Activated CD4-positive, alpha-beta T cell treated with anti-CD3 and anti-CD28 coated beads for 36 hours (primary cell): ENCODE measurements at regions not wholly inside any gene's neighbourhood (a gene's known extent, or its start where the extent isn't known, plus 50 kb on each side); places are given as distances from the start of the nearest gene placed in this dataset.

Experiments used
- ATAC-seq: fragments of 200-7000 bp; cut with Tn5 transposase; one replicate; pipeline ENCODE4 v1.10.0; 2021; ENCODE audit warnings: mild to moderate bottlenecking, moderate library complexity
- CTCF ChIA-PET: fragments of 350-600 bp; sonication (Branson Sonifier 250); formaldehyde crosslinking; loops from one replicate; lab custom pipeline; 2021; ENCODE audit warnings: antibody characterized with exemption; lab: Charles Lee
- POLR2A ChIA-PET: fragments of 350-600 bp; sonication (Branson Sonifier 250); formaldehyde crosslinking; loops from one replicate; lab custom pipeline; 2021; ENCODE audit warnings: antibody characterized with exemption, inconsistent platforms; lab: Charles Lee
- DNase-seq: peaks from one replicate; pipeline ENCODE4 v3.0.0-alpha.2; 2020
- H3K27ac Mint-ChIP-seq: one replicate; pipeline ENCODE4 v1.8.0; 2021; ENCODE audit warnings: mixed read lengths
- H3K27me3 Mint-ChIP-seq: one replicate; pipeline ENCODE4 v1.8.0; 2021; ENCODE audit warnings: mixed read lengths
- H3K36me3 Mint-ChIP-seq: one replicate; pipeline ENCODE4 v1.8.0; 2021; ENCODE audit warnings: low read depth, mixed read lengths
- H3K4me1 Mint-ChIP-seq: one replicate; pipeline ENCODE4 v1.8.0; 2021; ENCODE audit warnings: mixed read lengths
- H3K4me3 Mint-ChIP-seq: one replicate; pipeline ENCODE4 v1.8.0; 2021; ENCODE audit warnings: mild to moderate bottlenecking, moderate library complexity, mixed read lengths
- H3K9me3 Mint-ChIP-seq: one replicate; pipeline ENCODE4 v1.8.0; 2021; ENCODE audit warnings: low read depth, mixed read lengths
- intact Hi-C, 2 experiments: fragments of 100-400 bp; cut with DNase I in 1 of 2; cut with micrococcal nuclease in 1 of 2; formaldehyde crosslinking; loops; one replicate each; pipeline versions ENCODE4 v1.14.2 to v1.15.1; 2022 to 2024; cut with DNase I, micrococcal nuclease

DNA sequence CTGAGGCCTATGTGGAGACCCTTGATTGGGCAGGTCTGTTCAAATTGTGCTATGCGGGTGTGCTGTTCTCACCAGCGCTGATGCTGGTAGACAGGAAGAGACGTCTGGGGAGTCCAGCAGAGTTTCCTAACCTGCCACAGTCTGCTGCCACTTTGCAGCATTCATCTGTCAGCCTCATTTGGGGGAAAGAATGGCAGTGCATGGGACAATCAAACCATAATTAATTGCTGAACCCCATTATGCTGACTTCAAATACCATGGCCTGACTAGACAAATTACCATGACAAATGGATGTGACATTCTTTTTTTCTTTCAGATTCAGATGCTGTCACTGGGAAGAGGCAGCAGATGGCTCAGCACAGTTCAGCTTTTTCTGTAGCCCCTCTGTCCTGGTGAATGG lies 171.4 kb upstream of the SYNDIG1 start:
- DNase-seq (no peak), ATAC-seq (no peak)
- Mint-ChIP-seq H3K27ac (no peak overlapping the region), H3K4me1 (no peaks in the 10 kb centered on the region), H3K36me3 (no peaks in the 10 kb centered on the region), H3K9me3 (peaks cover 2% of the 10 kb centered on the region), H3K27me3 (peaks cover 2% of the 10 kb centered on the region), H3K4me3 (no peak overlapping the region)
- ChIA-PET POLR2A (no interaction called here), CTCF (no interaction called here)
- intact Hi-C loops: no loop called here

DNA sequence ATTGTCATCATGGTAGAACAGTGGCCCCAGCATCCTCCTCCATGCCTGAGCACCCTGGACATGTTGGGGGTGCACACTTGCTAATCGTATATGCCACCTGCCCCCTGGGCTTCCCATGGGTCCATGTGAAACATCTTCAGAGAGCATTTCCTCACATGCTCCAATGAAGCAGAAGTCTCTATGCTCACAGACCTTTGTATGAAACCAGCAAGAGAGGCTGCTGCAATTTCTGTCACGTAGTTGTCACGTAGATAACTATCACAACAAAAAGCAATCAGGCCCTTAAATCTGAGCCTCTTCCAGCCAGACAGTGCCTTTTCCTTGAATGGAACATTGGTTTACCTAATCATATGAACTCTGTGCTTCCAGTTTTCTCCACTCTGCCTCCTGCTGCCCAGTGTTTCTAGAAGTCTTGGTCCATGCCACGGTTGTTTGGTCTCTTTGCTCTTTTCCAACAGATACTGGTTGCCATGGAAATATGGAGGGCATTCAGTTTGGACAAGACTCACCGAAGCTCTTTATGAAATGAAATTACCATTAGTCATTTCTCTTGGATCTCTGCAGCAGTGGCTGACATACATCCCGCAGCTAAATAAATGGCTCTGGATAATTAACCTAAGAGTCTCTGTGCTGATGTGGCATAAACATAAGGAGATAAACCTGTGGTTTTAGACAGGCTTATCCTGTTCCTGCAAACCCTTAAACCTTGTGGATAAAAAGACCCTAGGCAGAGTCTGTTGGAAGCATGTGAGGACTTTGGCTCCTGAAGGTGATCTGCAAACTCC lies 172.8 kb upstream of the SYNDIG1 start:
- Mint-ChIP-seq H3K9me3 (peaks cover 2% of the 10 kb centered on the region), H3K27ac (no peak overlapping the region), H3K36me3 (no peaks in the 10 kb centered on the region), H3K4me3 (no peak overlapping the region), H3K4me1 (no peaks in the 10 kb centered on the region), H3K27me3 (no peaks in the 10 kb centered on the region)
- intact Hi-C loops: no loop called here
- DNase-seq (no peak), ATAC-seq (no peak)
- ChIA-PET POLR2A (no interaction called here), CTCF (no interaction called here)

DNA sequence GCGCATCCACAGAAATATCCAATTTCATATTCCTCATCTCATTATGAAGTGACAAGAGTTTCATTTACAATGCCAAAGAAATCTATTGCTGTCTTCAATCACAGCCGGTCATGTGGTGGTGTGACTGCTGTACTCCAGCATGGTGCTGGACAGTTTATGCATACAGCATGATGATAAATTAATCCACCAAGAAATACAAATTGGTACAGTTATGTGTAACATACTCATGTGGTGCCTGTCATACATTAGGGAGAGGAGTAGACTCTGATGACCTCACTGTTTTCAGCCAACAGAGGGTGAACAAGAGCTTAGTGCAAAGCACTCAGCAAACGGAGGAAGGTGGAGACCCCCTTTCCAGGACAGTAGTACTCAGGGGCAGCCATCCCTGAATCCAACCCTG lies 178.4 kb upstream of the SYNDIG1 start:
- ChIA-PET POLR2A (no interaction called here), CTCF (no interaction called here)
- ATAC-seq (no peak), DNase-seq (no peak)
- Mint-ChIP-seq H3K27me3 (no peaks in the 10 kb centered on the region), H3K4me3 (no peak overlapping the region), H3K36me3 (no peaks in the 10 kb centered on the region), H3K4me1 (peaks cover 21% of the 10 kb centered on the region), H3K27ac (no peak overlapping the region), H3K9me3 (no peaks in the 10 kb centered on the region)
- intact Hi-C loops: no loop called here

DNA sequence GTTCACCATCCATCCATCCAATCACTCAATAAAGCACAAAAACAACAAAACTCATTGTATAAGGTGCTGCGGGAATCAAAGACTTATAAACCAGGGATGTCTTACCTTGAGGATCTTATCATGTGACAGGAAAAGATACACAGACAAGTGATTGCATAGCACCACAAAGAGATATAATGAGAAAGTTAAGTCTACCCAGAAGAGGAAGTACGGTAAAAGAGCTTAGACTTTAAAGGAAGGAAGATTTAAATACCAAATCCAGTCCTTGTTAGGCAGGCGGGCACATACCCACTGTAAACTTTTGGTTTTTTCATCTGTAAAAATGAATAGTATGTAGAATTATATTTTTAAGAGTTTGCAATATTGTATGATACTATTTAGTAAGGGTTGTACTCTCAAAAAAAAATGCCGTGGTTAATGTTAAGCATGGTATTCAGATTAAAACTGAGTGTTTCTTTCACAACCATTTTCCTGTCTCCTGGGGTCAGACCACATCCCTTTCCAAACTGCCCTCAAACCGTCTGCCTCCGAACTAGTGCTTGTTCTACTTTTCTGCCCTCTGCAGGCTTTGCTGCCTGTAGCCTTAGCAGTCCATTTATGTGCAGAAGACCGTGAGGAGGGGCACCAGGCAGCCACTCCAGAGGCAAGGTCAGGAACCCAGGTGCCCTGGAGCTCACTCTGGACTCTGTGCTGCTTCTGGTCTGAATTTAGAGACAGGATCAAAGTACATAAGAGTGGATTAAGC lies 179.5 kb upstream of the SYNDIG1 start:
- Mint-ChIP-seq H3K4me3 (no peak overlapping the region), H3K36me3 (no peaks in the 10 kb centered on the region), H3K4me1 (peaks cover 21% of the 10 kb centered on the region), H3K27me3 (no peaks in the 10 kb centered on the region), H3K9me3 (no peaks in the 10 kb centered on the region), H3K27ac (peak overlapping the region; percentile 49)
- DNase-seq: peak; percentile 47
- peak; percentile 68 for ATAC-seq
- ChIA-PET CTCF (interaction anchor here (1.2 kb wide), 1 partner anchor 10 kb away, joined by 3 read pairs; no protein-coding TSS in a partner anchor), POLR2A (no interaction called here)
- intact Hi-C loops: no loop called here

DNA sequence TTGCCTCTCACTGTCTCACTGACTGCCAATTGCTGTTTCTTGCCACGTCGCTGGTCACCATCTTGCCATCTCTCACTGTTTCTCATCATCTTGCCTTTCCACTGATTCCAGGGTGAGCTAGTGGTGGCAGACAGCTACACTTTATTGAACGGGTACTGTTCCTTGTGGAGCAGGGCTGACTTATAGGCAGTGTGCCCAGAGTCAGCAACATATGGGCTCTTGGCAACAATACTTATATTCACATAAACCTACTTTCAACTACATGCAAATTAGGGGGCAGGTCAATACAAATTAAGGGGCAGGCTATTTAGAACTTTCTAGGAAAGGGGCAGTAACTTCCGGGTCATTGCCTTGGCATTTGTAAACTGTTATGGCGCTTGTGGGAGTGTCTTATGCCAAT lies 186.2 kb upstream of the SYNDIG1 start:
- ChIA-PET POLR2A (no interaction called here), CTCF (interaction anchor here (0.7 kb wide), 1 partner anchor 30 kb away, joined by 7 read pairs; no protein-coding TSS in a partner anchor)
- intact Hi-C loops: no loop called here
- Mint-ChIP-seq H3K4me3 (no peak overlapping the region), H3K27me3 (no peaks in the 10 kb centered on the region), H3K27ac (no peak overlapping the region), H3K9me3 (no peaks in the 10 kb centered on the region), H3K36me3 (no peaks in the 10 kb centered on the region), H3K4me1 (no peaks in the 10 kb centered on the region)
- ATAC-seq (no peak), DNase-seq (no peak)

GRCh38 chr20:24277196-24277595 lies 192.2 kb upstream of the SYNDIG1 start:
- intact Hi-C loops: no loop called here
- Mint-ChIP-seq H3K27me3 (no peaks in the 10 kb centered on the region), H3K4me3 (no peak overlapping the region)

GRCh38 chr20:24275946-24276705 lies 193.3 kb upstream of the SYNDIG1 start:
- no peaks in the 10 kb centered on the region for H3K4me1 Mint-ChIP-seq
- intact Hi-C loops: no loop called here
- no peaks in the 10 kb centered on the region for H3K36me3 Mint-ChIP-seq
- DNase-seq: no peak
- no peaks in the 10 kb centered on the region for H3K27me3 Mint-ChIP-seq
- H3K27ac Mint-ChIP-seq: no peak overlapping the region
- peaks cover 10% of the 10 kb centered on the region for H3K9me3 Mint-ChIP-seq
- ATAC-seq: no peak
- ChIA-PET POLR2A (no interaction called here), CTCF (no interaction called here)
- H3K4me3 Mint-ChIP-seq: no peak overlapping the region

More at GRCh38 chr20:24277196-24277595, 192.2 kb upstream of the SYNDIG1 start:
- Mint-ChIP-seq H3K4me1 (no peaks in the 10 kb centered on the region), H3K9me3 (peaks cover 10% of the 10 kb centered on the region), H3K36me3 (no peaks in the 10 kb centered on the region), H3K27ac (no peak overlapping the region)
- CTCF ChIA-PET: no interaction called here
- no peak for DNase-seq
- POLR2A ChIA-PET: no interaction called here
- ATAC-seq: no peak

DNA sequence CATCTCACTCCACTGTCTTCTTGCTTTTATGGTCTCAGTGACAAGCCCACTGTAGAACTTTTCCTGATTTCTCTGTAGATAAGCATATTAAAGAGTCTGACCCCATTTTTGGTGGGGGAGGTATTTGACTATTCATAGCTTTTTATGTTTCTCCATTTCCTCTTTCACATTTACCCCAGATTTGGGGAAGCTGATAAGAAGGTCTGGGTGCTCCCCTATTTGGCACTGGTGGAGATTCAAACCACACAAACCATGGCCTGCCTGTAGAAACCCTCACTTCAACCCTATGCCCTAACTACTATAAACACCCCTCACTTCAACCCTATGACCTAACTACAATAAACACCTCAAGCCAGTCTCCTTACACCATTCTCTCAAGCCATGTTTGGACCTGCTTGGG lies 196.2 kb upstream of the SYNDIG1 start:
- no peak for ATAC-seq
- DNase-seq: no peak
- Mint-ChIP-seq H3K36me3 (no peaks in the 10 kb centered on the region), H3K27me3 (no peaks in the 10 kb centered on the region), H3K4me1 (no peaks in the 10 kb centered on the region), H3K4me3 (no peak overlapping the region), H3K27ac (no peak overlapping the region), H3K9me3 (peaks cover 10% of the 10 kb centered on the region)
- intact Hi-C loops: no loop called here
- ChIA-PET POLR2A (no interaction called here), CTCF (no interaction called here)

- no peaks in the 10 kb centered on the region for H3K4me1 Mint-ChIP-seq
- intact Hi-C loops: no loop called here
- H3K4me3 Mint-ChIP-seq: no peak overlapping the region
- no peak overlapping the region for H3K27ac Mint-ChIP-seq
- POLR2A ChIA-PET: no interaction called here
- no peaks in the 10 kb centered on the region for H3K36me3 Mint-ChIP-seq
- ATAC-seq (no peak), DNase-seq (no peak)
- H3K9me3 Mint-ChIP-seq: no peaks in the 10 kb centered on the region
- CTCF ChIA-PET: interaction anchor here (0.6 kb wide), 1 partner anchor 148 kb away, joined by 3 read pairs; no protein-coding TSS in a partner anchor
- no peaks in the 10 kb centered on the region for H3K27me3 Mint-ChIP-seq
Observed at GRCh38 chr20:24261351-24261750, 208.1 kb upstream of the SYNDIG1 start.

- H3K4me1 Mint-ChIP-seq: no peaks in the 10 kb centered on the region
- H3K36me3 Mint-ChIP-seq: no peaks in the 10 kb centered on the region
- no peaks in the 10 kb centered on the region for H3K9me3 Mint-ChIP-seq
- H3K4me3 Mint-ChIP-seq: no peak overlapping the region
- ChIA-PET POLR2A (no interaction called here), CTCF (interaction anchor here (0.6 kb wide), 1 partner anchor 600 kb away, joined by 3 read pairs; no protein-coding TSS in a partner anchor)
- DNase-seq: no peak
- no peak for ATAC-seq
- no peak overlapping the region for H3K27ac Mint-ChIP-seq
- H3K27me3 Mint-ChIP-seq: no peaks in the 10 kb centered on the region
- intact Hi-C loops: no loop called here
Observed at GRCh38 chr20:24257171-24257570, 212.3 kb upstream of the SYNDIG1 start.

DNA sequence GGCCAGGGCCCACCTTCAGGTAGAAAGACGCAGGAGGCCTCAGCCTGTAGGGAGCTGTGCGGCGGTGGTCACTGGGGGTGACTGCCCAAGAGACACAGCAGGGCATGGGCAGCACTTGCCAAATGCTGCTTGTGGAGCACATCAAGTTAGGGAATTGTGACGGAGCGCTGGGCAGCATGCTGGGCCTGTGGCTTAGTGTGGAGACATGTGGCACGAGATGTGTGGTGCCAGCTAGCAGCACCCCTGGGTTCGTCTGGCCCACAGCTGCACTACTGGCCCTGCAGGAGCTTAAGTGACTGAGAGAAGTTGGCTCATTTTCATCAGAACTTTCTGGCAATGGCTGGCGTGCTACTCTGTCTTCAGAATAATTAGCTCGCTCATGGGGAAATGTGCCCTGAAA lies 213.1 kb upstream of the SYNDIG1 start:
- POLR2A ChIA-PET: no interaction called here
- no peaks in the 10 kb centered on the region for H3K27me3 Mint-ChIP-seq
- H3K4me3 Mint-ChIP-seq: no peak overlapping the region
- intact Hi-C loops: no loop called here
- DNase-seq (no peak), ATAC-seq (no peak)
- H3K27ac Mint-ChIP-seq: no peak overlapping the region
- no peaks in the 10 kb centered on the region for H3K9me3 Mint-ChIP-seq
- H3K4me1 Mint-ChIP-seq: no peaks in the 10 kb centered on the region
- no peaks in the 10 kb centered on the region for H3K36me3 Mint-ChIP-seq
- CTCF ChIA-PET: no interaction called here
